GM20431 (cell line): ENCODE measurements at regions not wholly inside any gene's neighbourhood (a gene's known extent, or its start where the extent isn't known, plus 50 kb on each side); places are given as distances from the start of the nearest gene placed in this dataset.
"Not testable (repeated sequence)": the region's sequence is repeated elsewhere in the genome, so short reads cannot be mapped to it uniquely, and the experiment has no call there.

Experiments used
- in situ Hi-C: fragments of 300-500 bp; cut with MseI, MboI; formaldehyde crosslinking; loops from one replicate; pipeline ENCODE4 v1.15.0; 2020; ENCODE audit warnings: low sequenced_read_pairs; ENCODE audit not compliant: unreplicated experiment

- in situ Hi-C loops = no loop called here
These were observed 1455.7 kb upstream of the CELF2 start for GRCh38 chr10:9561821-9562505.

GRCh38 chr10:9577746-9578145 lies 1439.9 kb upstream of the CELF2 start:
- in situ Hi-C loops = no loop called here

- in situ Hi-C loops = no loop called here
These were observed 1438.5 kb upstream of the CELF2 start for GRCh38 chr10:9579110-9579705.

GRCh38 chr10:9582803-9583202 lies 1434.9 kb upstream of the CELF2 start:
- in situ Hi-C loops = not testable (repeated sequence)

GRCh38 chr10:9596368-9596920 lies 1421.2 kb upstream of the CELF2 start:
- in situ Hi-C loops = no loop called here

GRCh38 chr10:9602998-9603397 lies 1414.7 kb upstream of the CELF2 start:
- in situ Hi-C loops = no loop called here

- in situ Hi-C loops = no loop called here
These were observed 1413.7 kb upstream of the CELF2 start for GRCh38 chr10:9603972-9604371.

GRCh38 chr10:9605231-9605630 lies 1412.4 kb upstream of the CELF2 start:
- in situ Hi-C loops = no loop called here

GRCh38 chr10:9608602-9609001 lies 1409.1 kb upstream of the CELF2 start:
- in situ Hi-C loops = no loop called here

- in situ Hi-C loops = no loop called here
These were observed 1404.2 kb upstream of the CELF2 start for GRCh38 chr10:9613338-9614075.

- in situ Hi-C loops = no loop called here
These were observed 1402.5 kb upstream of the CELF2 start for GRCh38 chr10:9615189-9615588.

- in situ Hi-C loops = no loop called here
These were observed 1396.5 kb upstream of the CELF2 start for GRCh38 chr10:9621216-9621615.

- in situ Hi-C loops = no loop called here
These were observed 1392.4 kb upstream of the CELF2 start for GRCh38 chr10:9625304-9625703.

- in situ Hi-C loops = no loop called here
These were observed 1383.2 kb upstream of the CELF2 start for GRCh38 chr10:9634466-9634865.

- in situ Hi-C loops = no loop called here
These were observed 1382.0 kb upstream of the CELF2 start for GRCh38 chr10:9635691-9636090.

GRCh38 chr10:9636216-9636615 lies 1381.5 kb upstream of the CELF2 start:
- in situ Hi-C loops = no loop called here

GRCh38 chr10:9643782-9644181 lies 1373.9 kb upstream of the CELF2 start:
- in situ Hi-C loops = no loop called here

- in situ Hi-C loops = no loop called here
These were observed 1372.3 kb upstream of the CELF2 start for GRCh38 chr10:9645404-9645803.

- in situ Hi-C loops = no loop called here
These were observed 1371.6 kb upstream of the CELF2 start for GRCh38 chr10:9645928-9646600.

- in situ Hi-C loops = no loop called here
These were observed 1363.4 kb upstream of the CELF2 start for GRCh38 chr10:9654261-9654660.

- in situ Hi-C loops = no loop called here
These were observed 1361.3 kb upstream of the CELF2 start for GRCh38 chr10:9656386-9656785.
